ENCODE measurements at regions not wholly inside any gene's neighbourhood (a gene's known extent, or its start where the extent isn't known, plus 50 kb on each side); places are given as distances from the start of the nearest gene placed in this dataset.
A peak's percentile ranks its signal among the peaks of the same experiment; 100 is the strongest.

DNA sequence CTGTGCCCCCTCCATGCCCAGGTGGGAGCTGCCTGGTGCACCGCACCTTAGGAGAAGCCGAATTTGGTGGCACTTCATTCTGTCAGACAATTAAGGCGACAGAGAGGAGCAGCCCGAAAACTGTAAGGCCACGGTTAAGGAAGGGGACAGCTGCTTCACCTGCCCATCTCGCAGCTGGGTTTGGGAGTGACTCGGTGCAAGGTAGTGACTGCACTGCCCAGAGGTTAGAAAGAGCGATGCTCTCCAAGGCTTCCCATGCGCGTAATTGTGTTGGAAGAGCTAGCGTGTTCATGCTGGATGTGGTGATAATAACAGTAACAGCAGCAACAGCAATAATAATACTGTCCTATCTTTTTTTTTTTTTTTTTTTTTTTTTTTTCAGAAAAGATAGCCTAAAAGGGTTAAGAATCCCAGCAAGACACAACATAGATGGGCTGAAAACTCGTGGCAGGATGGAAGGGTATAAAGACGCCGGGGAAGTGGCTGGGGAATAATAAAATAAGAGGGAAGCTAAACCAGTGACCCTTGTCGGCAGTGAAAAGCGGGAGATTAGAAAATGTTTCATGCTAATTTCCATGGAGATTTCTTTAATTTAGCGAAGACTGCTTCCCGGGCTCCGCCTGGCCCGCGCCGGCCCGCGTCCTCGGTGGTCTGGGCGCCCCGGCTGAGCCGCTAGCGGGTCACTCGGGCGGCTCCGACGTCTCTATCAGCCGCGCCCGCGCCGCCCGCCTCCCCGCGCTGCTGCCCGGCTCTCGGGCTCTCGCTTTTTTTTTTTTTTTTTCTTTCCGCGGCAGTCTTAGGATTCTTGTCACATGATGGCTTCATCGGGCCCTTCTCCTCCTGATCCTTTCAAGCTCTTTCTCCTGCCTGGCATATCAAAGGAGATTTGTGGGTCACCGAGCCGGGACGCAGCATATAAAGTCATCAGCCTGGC lies 617.1 kb downstream of the NR2F2 start:
- peak; percentile 71 for DNase-seq

- DNase-seq: no peak
These were observed 618.5 kb downstream of the NR2F2 start for GRCh38 chr15:96948981-96949380.

DNA sequence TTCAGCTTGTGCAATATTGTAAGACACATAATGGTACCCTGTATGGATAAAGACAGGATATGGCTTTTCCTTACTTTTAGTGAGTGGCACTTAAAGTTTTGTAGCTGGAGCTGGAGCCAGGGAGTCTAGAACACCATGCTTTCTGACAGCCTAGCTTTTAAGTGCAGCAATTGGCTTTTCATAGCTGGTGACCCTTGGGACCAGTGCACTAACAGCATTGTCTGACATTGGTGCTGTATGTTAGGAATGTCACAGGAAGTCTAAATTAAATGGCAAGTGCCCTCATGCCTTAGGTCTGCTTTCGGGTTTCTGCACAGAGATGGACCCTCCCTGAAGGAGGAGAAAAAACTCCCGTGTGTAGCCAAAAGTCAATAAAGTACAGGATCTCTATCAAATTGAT lies 628.2 kb downstream of the NR2F2 start:
- peak; percentile 60 for DNase-seq

DNA sequence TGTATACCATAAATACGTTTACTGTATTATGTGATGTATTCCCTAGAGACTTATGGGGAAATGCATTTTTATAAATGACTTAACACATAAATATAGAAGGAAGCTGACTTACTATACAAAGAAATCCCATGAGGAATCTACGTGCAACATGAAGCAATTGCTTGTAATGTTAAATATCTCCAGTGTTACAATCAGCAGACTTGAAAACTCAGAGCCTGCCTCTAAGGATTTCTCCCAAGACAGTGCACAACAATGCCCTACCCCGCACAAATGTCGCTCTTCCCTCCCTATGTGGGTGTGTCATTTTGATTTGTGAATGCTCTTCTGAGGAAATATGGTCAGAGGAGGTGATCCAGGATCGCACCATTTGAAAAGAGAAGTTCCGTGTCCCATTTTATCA lies 629.0 kb downstream of the NR2F2 start:
- DNase-seq: no peak

DNA sequence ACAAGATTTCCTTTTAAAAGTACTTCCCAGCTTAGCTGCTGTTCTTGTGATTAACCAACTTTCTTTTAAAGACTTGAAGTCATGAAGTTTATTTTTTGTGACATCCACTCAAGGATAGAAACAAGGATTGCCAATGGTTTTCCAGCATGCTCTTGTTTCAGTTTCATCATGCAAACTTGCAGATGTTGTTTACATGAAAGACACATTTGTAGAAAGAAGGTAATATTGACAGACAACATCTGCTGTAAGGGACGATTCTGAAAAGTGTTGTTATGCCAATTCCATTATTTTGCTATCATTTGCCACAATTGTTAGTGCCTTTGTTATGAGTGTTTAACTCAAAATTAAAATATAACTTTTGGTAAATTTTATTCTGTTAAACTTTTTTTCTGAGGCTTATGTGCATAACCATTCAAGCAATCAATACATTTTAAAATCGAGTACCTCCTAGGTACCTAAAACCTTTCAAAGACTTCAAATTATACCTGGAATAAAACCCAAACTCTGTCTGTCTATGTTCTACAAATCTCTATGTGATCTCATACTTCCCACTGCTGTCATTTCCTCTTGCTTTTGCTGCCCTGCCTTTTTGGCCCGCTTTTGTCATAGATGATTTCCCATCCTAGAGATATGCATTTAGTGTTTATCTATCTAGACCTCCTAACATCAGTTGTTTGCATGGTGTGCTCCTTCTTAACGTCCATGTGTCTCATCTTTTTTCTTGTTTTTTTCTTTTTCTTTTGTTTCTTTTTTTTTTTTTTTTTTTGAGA lies 630.4 kb downstream of the NR2F2 start:
- DNase-seq: no peak

GRCh38 chr15:96966554-96966953 lies 636.1 kb downstream of the NR2F2 start:
- DNase-seq: no peak

GRCh38 chr15:96969732-96970710 lies 639.5 kb downstream of the NR2F2 start:
- peak; percentile 59 for DNase-seq

DNA sequence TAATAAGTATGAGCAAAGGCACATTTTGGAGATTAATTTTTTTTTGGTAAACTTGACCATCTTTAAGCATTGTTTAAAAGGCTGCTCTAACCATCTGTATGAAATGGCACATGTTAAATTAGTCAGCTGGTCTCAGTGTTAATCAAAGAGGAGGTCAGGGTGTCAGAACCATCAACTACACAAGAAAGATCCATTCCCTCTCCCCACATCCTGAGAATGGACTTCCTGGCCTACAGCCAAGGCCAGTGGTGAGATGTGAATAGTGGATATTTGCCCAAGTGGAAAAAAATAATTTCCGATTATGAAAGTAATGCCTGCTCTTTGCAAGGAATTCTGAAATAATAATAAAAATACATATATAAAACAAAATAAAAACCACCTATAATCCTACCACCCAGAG lies 641.7 kb downstream of the NR2F2 start:
- no peak for DNase-seq

GRCh38 chr15:96974761-96975160 lies 644.3 kb downstream of the NR2F2 start:
- DNase-seq: no peak

DNA sequence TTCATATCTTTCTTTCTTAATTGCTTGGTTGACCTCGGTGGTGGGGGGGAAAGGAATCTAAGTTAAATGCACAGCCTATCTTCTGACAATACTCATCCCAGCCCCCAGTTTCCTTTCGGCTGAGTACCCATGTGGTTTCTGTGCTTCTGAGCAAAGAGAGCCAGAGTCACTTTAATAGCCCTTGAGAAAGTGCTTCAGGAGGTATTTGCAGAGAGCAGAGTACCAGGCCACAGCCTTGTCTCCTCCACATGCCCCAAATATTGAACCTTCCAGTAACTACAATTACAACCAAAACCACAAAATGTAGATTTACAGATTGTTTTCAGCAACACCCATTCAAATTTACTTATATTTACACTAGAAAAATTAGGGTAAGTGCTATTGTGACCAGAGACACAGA lies 647.4 kb downstream of the NR2F2 start:
- DNase-seq: peak; percentile 68

DNA sequence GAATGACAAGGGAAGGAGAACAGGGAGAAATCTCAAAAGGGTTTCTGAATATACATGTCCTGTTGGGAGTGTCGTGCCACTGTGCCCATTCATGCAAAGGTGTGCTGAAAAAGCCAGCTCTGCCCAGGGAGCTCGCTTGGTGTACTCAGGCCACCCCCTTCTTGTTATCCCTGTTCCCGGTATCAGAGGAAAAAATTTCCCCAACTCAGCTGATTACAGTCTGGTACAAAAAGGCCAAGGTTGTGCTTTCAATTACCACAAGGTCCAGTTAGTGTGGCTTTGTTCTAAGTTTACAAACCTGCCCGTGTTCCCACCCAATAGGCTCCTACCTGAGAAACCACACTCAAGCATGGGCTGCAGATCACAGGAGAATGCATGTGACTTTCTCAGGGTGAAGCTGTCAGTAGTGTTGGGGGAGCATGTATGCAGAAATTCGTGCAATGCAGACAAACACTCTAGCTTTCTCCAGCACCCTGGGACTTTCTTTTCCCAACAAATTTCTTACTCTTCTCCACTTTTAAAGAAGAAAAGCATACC lies 648.5 kb downstream of the NR2F2 start:
- peak; percentile 60 for DNase-seq

DNA sequence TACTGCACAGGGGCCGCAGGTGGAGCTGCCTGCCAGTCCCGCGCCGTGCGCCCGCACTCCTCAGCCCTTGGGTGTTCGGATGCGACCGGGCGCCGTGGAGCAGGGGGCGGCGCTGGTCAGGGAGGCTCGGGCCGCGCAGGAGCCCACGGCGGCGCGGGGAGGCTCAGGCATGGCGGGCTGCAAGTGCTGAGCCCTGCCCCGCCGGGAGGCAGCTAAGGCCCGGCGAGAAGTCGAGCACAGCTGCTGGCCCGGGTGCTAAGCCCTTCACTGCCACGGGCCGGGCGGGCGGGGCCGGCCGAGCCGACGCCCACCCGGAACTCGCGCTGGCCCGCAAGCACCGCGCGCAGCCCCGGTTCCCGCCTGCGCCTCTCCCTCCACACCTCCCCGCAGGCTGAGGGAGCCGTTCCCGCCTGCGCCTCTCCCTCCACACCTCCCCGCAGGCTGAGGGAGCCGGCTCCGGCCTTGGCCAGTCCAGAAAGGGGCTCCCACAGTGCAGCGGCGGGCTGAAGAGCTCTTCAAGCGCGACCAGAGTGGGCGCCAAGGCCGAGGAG lies 653.7 kb downstream of the NR2F2 start:
- DNase-seq: peak; percentile 70

DNA sequence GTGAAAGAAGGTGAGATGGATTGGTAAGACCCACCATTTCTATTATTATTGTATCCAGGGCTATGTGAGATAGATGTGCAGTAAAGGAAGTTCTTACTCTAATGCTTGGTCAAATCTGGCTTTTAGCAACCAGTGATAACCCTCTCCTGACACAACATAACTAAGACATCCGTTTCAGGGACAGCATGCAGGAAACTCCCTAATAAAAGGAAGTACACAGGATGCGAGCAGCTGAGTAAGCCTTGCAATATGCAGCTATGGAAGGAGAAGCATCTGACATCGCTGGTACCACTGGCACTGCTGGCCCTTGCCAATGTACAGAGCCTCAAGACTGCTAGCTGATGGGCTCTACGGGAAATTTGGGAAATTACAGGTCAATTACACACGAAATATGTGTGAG lies 662.3 kb downstream of the NR2F2 start:
- DNase-seq: no peak

DNA sequence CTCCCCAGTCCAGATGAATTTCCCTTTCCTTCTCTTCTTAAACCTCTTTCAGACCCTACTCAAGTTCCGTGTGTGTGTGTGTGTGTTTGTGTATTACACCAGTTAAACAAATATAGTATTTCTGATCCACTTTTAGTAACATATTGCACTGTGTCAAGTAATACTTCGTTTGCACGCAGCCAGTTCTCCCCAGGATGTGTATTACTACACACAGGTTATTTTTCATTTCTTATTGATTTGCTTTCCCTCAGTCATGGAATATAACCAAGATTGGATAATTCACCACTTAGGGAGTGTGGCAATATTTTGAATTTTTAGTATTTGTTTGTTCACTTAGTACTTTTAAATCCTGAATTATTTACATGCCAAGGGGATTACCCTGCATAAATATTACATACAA lies 667.0 kb downstream of the NR2F2 start:
- no peak for DNase-seq

DNA sequence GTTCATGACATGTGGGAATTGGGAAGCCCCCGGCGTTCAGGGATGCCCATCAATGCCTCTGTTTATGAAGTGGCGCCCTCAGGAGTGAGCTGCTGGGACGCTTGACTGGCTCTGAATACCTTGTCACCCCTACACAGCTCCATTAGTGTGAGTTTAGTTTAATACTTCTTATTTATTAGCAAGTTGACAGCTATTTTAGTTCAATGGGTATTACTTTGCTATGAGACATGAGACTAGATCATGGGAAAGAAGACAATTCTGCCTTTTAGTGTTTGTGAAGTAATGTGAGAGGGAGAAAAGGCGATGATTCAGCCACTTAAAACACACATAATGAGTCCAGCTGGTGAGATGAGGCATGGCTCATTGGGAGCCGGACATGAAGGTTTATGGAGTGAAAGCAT lies 678.5 kb downstream of the NR2F2 start:
- no peak for DNase-seq

GRCh38 chr15:97012986-97013385 lies 682.5 kb downstream of the NR2F2 start:
- peak; percentile 77 for DNase-seq

DNA sequence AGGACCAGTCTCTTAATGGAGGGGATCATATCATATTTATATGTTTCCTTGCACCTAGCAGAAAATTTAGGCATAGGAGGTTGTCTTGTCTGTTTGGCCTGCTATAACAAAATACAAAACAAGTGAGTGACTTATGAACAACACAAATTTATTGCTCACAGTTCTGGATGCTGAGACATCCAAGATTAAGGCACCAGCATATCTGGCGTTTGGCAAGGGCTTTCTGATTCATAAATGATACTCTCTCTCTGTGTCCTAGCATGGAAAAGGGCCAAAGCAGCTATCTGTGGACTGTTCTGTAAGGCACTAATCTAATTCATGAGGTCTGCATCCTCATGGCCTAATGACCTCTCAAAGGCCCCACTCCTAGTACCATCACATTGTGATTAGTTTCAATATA lies 683.0 kb downstream of the NR2F2 start:
- no peak for DNase-seq

GRCh38 chr15:97014001-97014400 lies 683.5 kb downstream of the NR2F2 start:
- DNase-seq: no peak

DNA sequence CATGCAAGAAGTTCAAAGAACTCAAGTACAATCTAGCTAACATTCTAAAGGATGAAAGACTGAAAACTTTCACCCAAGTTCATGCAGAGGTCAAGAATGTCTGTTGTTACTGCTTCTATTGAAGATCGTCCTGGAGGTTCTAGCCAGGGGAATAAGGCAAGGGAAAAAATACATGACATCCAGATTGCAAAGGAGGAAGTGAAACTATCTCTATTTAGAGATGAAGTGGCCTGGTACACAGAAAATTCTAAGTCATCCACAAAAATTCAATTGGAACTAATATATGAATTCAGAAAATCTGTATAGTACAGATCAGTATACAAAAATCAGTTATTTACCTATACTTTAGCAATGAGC lies 693.0 kb downstream of the NR2F2 start:
- DNase-seq: no peak

DNA sequence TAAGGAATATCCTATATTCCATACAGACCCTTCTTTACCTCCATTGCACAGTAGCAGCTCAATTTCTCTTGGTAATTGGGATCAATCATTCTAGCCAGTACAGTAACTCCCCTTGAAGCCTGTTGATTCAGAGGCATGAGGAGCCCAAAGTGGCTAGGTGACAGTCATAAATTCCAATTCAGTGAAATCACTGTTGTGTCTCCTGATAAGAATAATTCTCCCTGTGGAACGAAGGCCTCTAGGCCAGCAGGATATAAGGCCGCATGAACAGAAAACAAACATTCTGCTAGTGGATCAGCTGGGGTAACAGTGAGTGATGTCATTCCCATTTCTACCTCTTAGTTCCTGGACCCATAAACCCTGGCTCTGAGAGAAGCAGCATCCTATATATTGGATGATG lies 696.3 kb downstream of the NR2F2 start:
- DNase-seq: peak; percentile 81

DNA sequence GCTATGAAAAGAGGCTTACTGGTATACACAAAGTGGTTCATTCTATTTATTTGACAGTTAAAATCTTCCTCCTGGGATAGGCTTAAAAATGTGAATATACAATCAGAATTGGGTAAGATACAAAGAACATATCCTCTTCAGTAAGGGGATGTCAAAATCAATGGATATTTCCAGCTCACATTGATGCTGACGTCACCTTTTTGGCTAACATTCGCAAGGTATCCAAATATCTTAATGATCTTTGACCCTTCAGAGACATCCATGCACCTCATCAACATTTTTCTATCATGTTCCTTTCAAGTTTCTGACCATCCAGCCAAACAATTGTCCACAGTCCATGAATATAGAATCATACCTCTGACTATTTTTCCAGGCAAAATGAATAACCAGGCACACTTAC lies 697.3 kb downstream of the NR2F2 start:
- no peak for DNase-seq

- DNase-seq: no peak
These were observed 699.8 kb downstream of the NR2F2 start for GRCh38 chr15:97030251-97030650.

All from islet precursor cell (in vitro differentiated cells).